GM18520 (cell line): ENCODE measurements at regions not wholly inside any gene's neighbourhood (a gene's known extent, or its start where the extent isn't known, plus 50 kb on each side); places are given as distances from the start of the nearest gene placed in this dataset.

Experiments used
- ATAC-seq: cut with Tn5 transposase; IDR thresholded peaks from one replicate; pipeline ENCODE4 v1.9.1; 2021; ENCODE audit not compliant: unreplicated experiment

GRCh38 chr17:33633446-33633845 lies 340.4 kb upstream of the ASIC2 start:
- no peak for ATAC-seq

- ATAC-seq, result no peak
Measured at GRCh38 chr17:33637534-33637933, 344.4 kb upstream of the ASIC2 start.

GRCh38 chr17:33639103-33639880 lies 346.2 kb upstream of the ASIC2 start:
- ATAC-seq, result no peak

GRCh38 chr17:33640629-33641028 lies 347.5 kb upstream of the ASIC2 start:
- ATAC-seq, result no peak

GRCh38 chr17:33642002-33642401 lies 348.9 kb upstream of the ASIC2 start:
- no peak for ATAC-seq

GRCh38 chr17:33647956-33648355 lies 354.9 kb upstream of the ASIC2 start:
- no peak for ATAC-seq

GRCh38 chr17:33650304-33650703 lies 357.2 kb upstream of the ASIC2 start:
- no peak for ATAC-seq

- ATAC-seq, result no peak
Measured at GRCh38 chr17:33651686-33652085, 358.6 kb upstream of the ASIC2 start.

- no peak for ATAC-seq
Measured at GRCh38 chr17:33652731-33653398, 359.8 kb upstream of the ASIC2 start.

GRCh38 chr17:33653399-33653788 lies 360.3 kb upstream of the ASIC2 start:
- ATAC-seq, result no peak

GRCh38 chr17:33657181-33657580 lies 364.1 kb upstream of the ASIC2 start:
- ATAC-seq, result no peak

GRCh38 chr17:33661975-33662374 lies 368.9 kb upstream of the ASIC2 start:
- ATAC-seq, result no peak

- no peak for ATAC-seq
Measured at GRCh38 chr17:33664116-33664840, 371.2 kb upstream of the ASIC2 start.

GRCh38 chr17:33667052-33667509 lies 374.0 kb upstream of the ASIC2 start:
- ATAC-seq, result no peak

- no peak for ATAC-seq
Measured at GRCh38 chr17:33667671-33668070, 374.6 kb upstream of the ASIC2 start.

GRCh38 chr17:33668516-33668915 lies 375.4 kb upstream of the ASIC2 start:
- ATAC-seq, result no peak

GRCh38 chr17:33671491-33671890 lies 378.4 kb upstream of the ASIC2 start:
- ATAC-seq, result no peak

GRCh38 chr17:33674685-33675084 lies 381.6 kb upstream of the ASIC2 start:
- ATAC-seq, result no peak

- ATAC-seq, result no peak
Measured at GRCh38 chr17:33676444-33676843, 383.3 kb upstream of the ASIC2 start.

GRCh38 chr17:33679595-33679994 lies 386.5 kb upstream of the ASIC2 start:
- ATAC-seq, result no peak

- ATAC-seq, result no peak
Measured at GRCh38 chr17:33680472-33680871, 387.4 kb upstream of the ASIC2 start.

- ATAC-seq, result no peak
Measured at GRCh38 chr17:33682599-33682998, 389.5 kb upstream of the ASIC2 start.
